ENCODE measurements at regions not wholly inside any gene's neighbourhood (a gene's known extent, or its start where the extent isn't known, plus 50 kb on each side); places are given as distances from the start of the nearest gene placed in this dataset.

- Histone ChIP-seq H3K4me3 (no peak overlapping the region), H3K9ac (ENCODE audit: insufficient read depth in 1 of 2, low read depth in 2 of 2, low read length in 2 of 2) (no peak overlapping the region), H3K4me1 (replicated peaks in 1 of 2; ENCODE audit: control insufficient read depth in 2 of 2, insufficient read depth in 2 of 2, low read length in 2 of 2) (no peaks in the 10 kb centered on the region), H3K36me3 (ENCODE audit: control insufficient read depth, insufficient read depth, low read length) (no peaks in the 10 kb centered on the region), H3K79me2 (ENCODE audit: control insufficient read depth, insufficient read depth, low read length) (no peaks in the 10 kb centered on the region), H3K9me1 (ENCODE audit: control insufficient read depth, insufficient read depth, low read length) (no peaks in the 10 kb centered on the region), H3K9me3 (replicated peaks; ENCODE audit: control insufficient read depth, insufficient read depth, low read depth, low read length) (no peaks in the 10 kb centered on the region), H3K27ac (ENCODE audit: extremely low read depth, low read depth, low read length) (no peak overlapping the region), H4K20me1 (replicated peaks; ENCODE audit: control insufficient read depth, insufficient read depth, low read length) (no peaks in the 10 kb centered on the region), H2AFZ (ENCODE audit: low read depth, low read length) (no peak overlapping the region), H3K27me3 (ENCODE audit: control insufficient read depth in 2 of 2, insufficient read depth in 2 of 2, low read length in 2 of 2) (no peaks in the 10 kb centered on the region), H3K4me2 (ENCODE audit: insufficient read depth, low read length) (no peak overlapping the region)
- intact Hi-C loops (cut with micrococcal nuclease), result no loop called here
- ChIA-PET POLR2A (no interaction called here), CTCF (ENCODE audit: low intra/inter-chr PET ratio) (no interaction called here)
- BruUV-seq (replicated peaks), result no TSS peak
- in situ Hi-C loops (cut with MboI), result no loop called here
- 0% methylated on average over 3 of the region's 3 CpGs for WGBS (ENCODE audit: insufficient coverage, low coverage, missing lambda C conversion rate)
- FAIRE-seq (no peak), ATAC-seq (no peak), DNase-seq (ENCODE audit: extremely low read depth in 1 of 4, low spot score in 3 of 4) (no peak)
- TF ChIP-seq ZBTB33 (CRISPR knock-in tag; IDR thresholded peaks at IDR 0.05), result no peak
- TF ChIP-seq NFYB (IDR thresholded peaks at IDR 0.05; ENCODE audit: extremely low read depth, insufficient read length), result no peak
- TF ChIP-seq, protein P1, sequence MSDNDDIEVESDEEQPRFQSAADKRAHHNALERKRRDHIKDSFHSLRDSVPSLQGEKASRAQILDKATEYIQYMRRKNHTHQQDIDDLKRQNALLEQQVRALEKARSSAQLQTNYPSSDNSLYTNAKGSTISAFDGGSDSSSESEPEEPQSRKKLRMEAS (CRISPR knock-in tag; IDR thresholded peaks at IDR 0.05), result no peak
- TF ChIP-seq BRD4 (IDR thresholded peaks at IDR 0.05), result no peak
- TF ChIP-seq, protein P2, sequence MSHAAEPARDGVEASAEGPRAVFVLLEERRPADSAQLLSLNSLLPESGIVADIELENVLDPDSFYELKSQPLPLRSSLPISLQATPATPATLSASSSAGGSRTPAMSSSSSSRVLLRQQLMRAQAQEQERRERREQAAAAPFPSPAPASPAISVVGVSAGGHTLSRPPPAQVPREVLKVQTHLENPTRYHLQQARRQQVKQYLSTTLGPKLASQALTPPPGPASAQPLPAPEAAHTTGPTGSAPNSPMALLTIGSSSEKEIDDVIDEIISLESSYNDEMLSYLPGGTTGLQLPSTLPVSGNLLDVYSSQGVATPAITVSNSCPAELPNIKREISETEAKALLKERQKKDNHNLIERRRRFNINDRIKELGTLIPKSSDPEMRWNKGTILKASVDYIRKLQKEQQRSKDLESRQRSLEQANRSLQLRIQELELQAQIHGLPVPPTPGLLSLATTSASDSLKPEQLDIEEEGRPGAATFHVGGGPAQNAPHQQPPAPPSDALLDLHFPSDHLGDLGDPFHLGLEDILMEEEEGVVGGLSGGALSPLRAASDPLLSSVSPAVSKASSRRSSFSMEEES (CRISPR knock-in tag; IDR thresholded peaks at IDR 0.05), result no peak
- no peak for TF ChIP-seq NR2F6 (CRISPR knock-in tag; IDR thresholded peaks at IDR 0.05)
- TF ChIP-seq TRIM28 (IDR thresholded peaks at IDR 0.05), result no peak
- no peak for TF ChIP-seq ARID2 (IDR thresholded peaks at IDR 0.05)
- no peak for TF ChIP-seq KDM5B (IDR thresholded peaks at IDR 0.05; ENCODE audit: insufficient replicate concordance, low read depth, low read length)
- TF ChIP-seq, protein P3, sequence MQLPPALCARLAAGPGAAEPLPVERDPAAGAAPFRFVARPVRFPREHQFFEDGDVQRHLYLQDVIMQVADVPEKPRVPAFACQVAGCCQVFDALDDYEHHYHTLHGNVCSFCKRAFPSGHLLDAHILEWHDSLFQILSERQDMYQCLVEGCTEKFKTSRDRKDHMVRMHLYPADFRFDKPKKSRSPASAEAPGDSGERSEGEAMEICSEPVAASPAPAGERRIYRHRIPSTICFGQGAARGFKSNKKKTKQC (CRISPR knock-in tag; IDR thresholded peaks at IDR 0.05), result no peak
- TF ChIP-seq CREB3L1 (IDR thresholded peaks at IDR 0.05; ENCODE audit: borderline replicate concordance, low read depth), result no peak
- TF ChIP-seq MEF2D (tag; conservative IDR thresholded peaks at IDR 0.05; ENCODE audit: low read depth), result no peak
- TF ChIP-seq ZNF764 (CRISPR knock-in tag; IDR thresholded peaks at IDR 0.05; ENCODE audit: low read depth), result no peak
- no peak for TF ChIP-seq MED1 (CRISPR knock-in tag; IDR thresholded peaks at IDR 0.05; ENCODE audit: borderline replicate concordance)
Measured at GRCh38 chr2:122736279-122736678, 980.8 kb downstream of the TSN start.
